ENCODE measurements at regions not wholly inside any gene's neighbourhood (a gene's known extent, or its start where the extent isn't known, plus 50 kb on each side); places are given as distances from the start of the nearest gene placed in this dataset.

GRCh38 chr2:67070826-67071225 lies 326.3 kb upstream of the ETAA1 start:
- no peak for DNase-seq (ENCODE audit: extremely low spot score)
- ChIA-PET POLR2A (no interaction called here), CTCF (no interaction called here)
- TF ChIP-seq L3MBTL2 (conservative IDR thresholded peaks at IDR 0.05) (no peak), CTBP1 (IDR thresholded peaks at IDR 0.05; ENCODE audit: borderline replicate concordance) (no peak), ARNT (IDR thresholded peaks at IDR 0.05) (no peak), FOXA1 (IDR thresholded peaks at IDR 0.05) (no peak), PKNOX1 (IDR thresholded peaks at IDR 0.05) (no peak), LEF1 (IDR thresholded peaks at IDR 0.05; ENCODE audit: borderline replicate concordance) (no peak)

- CTCF ChIA-PET, result no interaction called here
- TF ChIP-seq FOXA1 (IDR thresholded peaks at IDR 0.05), result no peak
- no peak for TF ChIP-seq HDGF (IDR thresholded peaks at IDR 0.05; ENCODE audit: borderline replicate concordance)
- TF ChIP-seq FOXK2 (IDR thresholded peaks at IDR 0.05), result no peak
- TF ChIP-seq ARNT (IDR thresholded peaks at IDR 0.05), result no peak
- TF ChIP-seq SUZ12 (IDR thresholded peaks at IDR 0.05), result no peak
- no peak for TF ChIP-seq BHLHE40 (IDR thresholded peaks at IDR 0.05; ENCODE audit: borderline replicate concordance)
- TF ChIP-seq NFRKB (IDR thresholded peaks at IDR 0.05), result no peak
- no peak for TF ChIP-seq ZNF384 (IDR thresholded peaks at IDR 0.05)
- no peak for TF ChIP-seq FOXM1 (IDR thresholded peaks at IDR 0.05; ENCODE audit: borderline replicate concordance)
- no peak for TF ChIP-seq PKNOX1 (IDR thresholded peaks at IDR 0.05)
- no peak for TF ChIP-seq TARDBP (IDR thresholded peaks at IDR 0.05)
- TF ChIP-seq LEF1 (IDR thresholded peaks at IDR 0.05; ENCODE audit: borderline replicate concordance), result no peak
- TF ChIP-seq CTBP1 (IDR thresholded peaks at IDR 0.05; ENCODE audit: borderline replicate concordance), result no peak
- no peak for TF ChIP-seq ELF4 (IDR thresholded peaks at IDR 0.05)
- TF ChIP-seq L3MBTL2 (conservative IDR thresholded peaks at IDR 0.05), result no peak
- no peak for TF ChIP-seq SP1 (IDR thresholded peaks at IDR 0.05)
- DNase-seq (ENCODE audit: extremely low spot score), result no peak
- POLR2A ChIA-PET, result no interaction called here
Measured at GRCh38 chr2:67075056-67075455, 322.1 kb upstream of the ETAA1 start.

- no peak for TF ChIP-seq PKNOX1 (IDR thresholded peaks at IDR 0.05)
- no peak for TF ChIP-seq TARDBP (IDR thresholded peaks at IDR 0.05)
- TF ChIP-seq SP1 (IDR thresholded peaks at IDR 0.05), result no peak
- TF ChIP-seq BHLHE40 (IDR thresholded peaks at IDR 0.05; ENCODE audit: borderline replicate concordance), result no peak
- TF ChIP-seq LEF1 (IDR thresholded peaks at IDR 0.05; ENCODE audit: borderline replicate concordance), result no peak
- no peak for TF ChIP-seq FOXK2 (IDR thresholded peaks at IDR 0.05)
- no peak for TF ChIP-seq ARNT (IDR thresholded peaks at IDR 0.05)
- TF ChIP-seq HDGF (IDR thresholded peaks at IDR 0.05; ENCODE audit: borderline replicate concordance), result no peak
- no peak for TF ChIP-seq FOXM1 (IDR thresholded peaks at IDR 0.05; ENCODE audit: borderline replicate concordance)
- TF ChIP-seq SUZ12 (IDR thresholded peaks at IDR 0.05), result no peak
- TF ChIP-seq FOXA1 (IDR thresholded peaks at IDR 0.05), result no peak
- ChIA-PET POLR2A (no interaction called here), CTCF (no interaction called here)
- DNase-seq (ENCODE audit: extremely low spot score), result no peak
Measured at GRCh38 chr2:67075530-67076238, 321.4 kb upstream of the ETAA1 start.

- no peak for DNase-seq (ENCODE audit: extremely low spot score)
- ChIA-PET POLR2A (no interaction called here), CTCF (no interaction called here)
- TF ChIP-seq FOXK2 (IDR thresholded peaks at IDR 0.05) (no peak), HDGF (IDR thresholded peaks at IDR 0.05; ENCODE audit: borderline replicate concordance) (no peak), SP1 (IDR thresholded peaks at IDR 0.05) (no peak), ZNF384 (IDR thresholded peaks at IDR 0.05) (no peak), NFRKB (IDR thresholded peaks at IDR 0.05) (no peak), CTBP1 (IDR thresholded peaks at IDR 0.05; ENCODE audit: borderline replicate concordance) (no peak), PKNOX1 (IDR thresholded peaks at IDR 0.05) (no peak), ARNT (IDR thresholded peaks at IDR 0.05) (no peak), FOXM1 (IDR thresholded peaks at IDR 0.05; ENCODE audit: borderline replicate concordance) (no peak), SUZ12 (IDR thresholded peaks at IDR 0.05) (no peak), L3MBTL2 (conservative IDR thresholded peaks at IDR 0.05) (no peak), LEF1 (IDR thresholded peaks at IDR 0.05; ENCODE audit: borderline replicate concordance) (no peak)
Measured at GRCh38 chr2:67076239-67076624, 320.9 kb upstream of the ETAA1 start.

GRCh38 chr2:67079729-67080128 lies 317.4 kb upstream of the ETAA1 start:
- CTCF ChIA-PET, result no interaction called here
- no peak for DNase-seq (ENCODE audit: extremely low spot score)
- POLR2A ChIA-PET, result no interaction called here
- TF ChIP-seq ZNF384 (IDR thresholded peaks at IDR 0.05), result no peak
- TF ChIP-seq ELF4 (IDR thresholded peaks at IDR 0.05), result no peak
- TF ChIP-seq NFRKB (IDR thresholded peaks at IDR 0.05), result no peak
- no peak for TF ChIP-seq FOXA1 (IDR thresholded peaks at IDR 0.05)
- TF ChIP-seq L3MBTL2 (conservative IDR thresholded peaks at IDR 0.05), result no peak
- TF ChIP-seq TARDBP (IDR thresholded peaks at IDR 0.05), result no peak
- no peak for TF ChIP-seq FOXM1 (IDR thresholded peaks at IDR 0.05; ENCODE audit: borderline replicate concordance)
- TF ChIP-seq LEF1 (IDR thresholded peaks at IDR 0.05; ENCODE audit: borderline replicate concordance), result no peak
- TF ChIP-seq ARNT (IDR thresholded peaks at IDR 0.05), result no peak
- TF ChIP-seq BHLHE40 (IDR thresholded peaks at IDR 0.05; ENCODE audit: borderline replicate concordance), result no peak
- no peak for TF ChIP-seq SP1 (IDR thresholded peaks at IDR 0.05)
- TF ChIP-seq HDGF (IDR thresholded peaks at IDR 0.05; ENCODE audit: borderline replicate concordance), result no peak
- no peak for TF ChIP-seq SUZ12 (IDR thresholded peaks at IDR 0.05)
- no peak for TF ChIP-seq FOXK2 (IDR thresholded peaks at IDR 0.05)
- TF ChIP-seq CTBP1 (IDR thresholded peaks at IDR 0.05; ENCODE audit: borderline replicate concordance), result no peak
- TF ChIP-seq PKNOX1 (IDR thresholded peaks at IDR 0.05), result no peak

All from HEK293T (cell line).